HL-60 (cell line): ENCODE measurements at regions not wholly inside any gene's neighbourhood (a gene's known extent, or its start where the extent isn't known, plus 50 kb on each side); places are given as distances from the start of the nearest gene placed in this dataset.

ENCODE experiments used
- GABPA ChIP-seq: IDR thresholded peaks from 2 replicates; pipeline ENCODE4 v1.6.1; 2012; ENCODE audit warnings: low read depth
- POLR2AphosphoS5 ChIP-seq: IDR thresholded peaks from 2 replicates; pipeline ENCODE4 v1.6.1; 2012; ENCODE audit warnings: low read depth
- SPI1 ChIP-seq: IDR thresholded peaks from 2 replicates; pipeline ENCODE4 v1.6.1; 2012; ENCODE audit warnings: low read depth, mild to moderate bottlenecking, borderline replicate concordance
- TF ChIP-seq, protein P1 (sequence below): IDR thresholded peaks from one replicate; pipeline ENCODE4 v1.5.1; 2011; ENCODE audit warnings: low read length, control low read depth, inconsistent platforms; ENCODE audit not compliant: insufficient read depth
- TF ChIP-seq, protein P2 (sequence below): IDR thresholded peaks from 2 replicates; pipeline ENCODE4 v1.6.1; 2012; ENCODE audit warnings: low read depth; ENCODE audit not compliant: insufficient replicate concordance

DNA sequence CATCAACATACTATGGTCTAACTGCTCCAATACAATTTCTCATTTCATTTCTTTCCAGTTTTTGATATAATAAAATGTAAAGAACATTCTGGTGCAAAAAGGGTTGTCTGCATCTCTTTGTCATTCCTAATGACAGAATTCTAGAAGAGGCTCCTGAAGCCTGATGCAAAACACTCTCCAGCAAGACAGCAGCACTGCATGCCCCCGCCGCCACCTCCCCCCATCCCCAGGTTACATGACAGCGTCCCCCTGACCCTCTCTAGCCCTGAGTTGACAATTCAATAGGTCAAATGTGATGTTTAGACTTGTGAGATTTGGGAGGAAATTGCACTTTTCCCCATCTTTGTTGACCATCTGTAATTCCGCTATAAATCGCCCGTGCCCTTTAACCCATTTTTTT, 64.6 kb upstream of the C1orf21 start:
- TF ChIP-seq, protein P1, sequence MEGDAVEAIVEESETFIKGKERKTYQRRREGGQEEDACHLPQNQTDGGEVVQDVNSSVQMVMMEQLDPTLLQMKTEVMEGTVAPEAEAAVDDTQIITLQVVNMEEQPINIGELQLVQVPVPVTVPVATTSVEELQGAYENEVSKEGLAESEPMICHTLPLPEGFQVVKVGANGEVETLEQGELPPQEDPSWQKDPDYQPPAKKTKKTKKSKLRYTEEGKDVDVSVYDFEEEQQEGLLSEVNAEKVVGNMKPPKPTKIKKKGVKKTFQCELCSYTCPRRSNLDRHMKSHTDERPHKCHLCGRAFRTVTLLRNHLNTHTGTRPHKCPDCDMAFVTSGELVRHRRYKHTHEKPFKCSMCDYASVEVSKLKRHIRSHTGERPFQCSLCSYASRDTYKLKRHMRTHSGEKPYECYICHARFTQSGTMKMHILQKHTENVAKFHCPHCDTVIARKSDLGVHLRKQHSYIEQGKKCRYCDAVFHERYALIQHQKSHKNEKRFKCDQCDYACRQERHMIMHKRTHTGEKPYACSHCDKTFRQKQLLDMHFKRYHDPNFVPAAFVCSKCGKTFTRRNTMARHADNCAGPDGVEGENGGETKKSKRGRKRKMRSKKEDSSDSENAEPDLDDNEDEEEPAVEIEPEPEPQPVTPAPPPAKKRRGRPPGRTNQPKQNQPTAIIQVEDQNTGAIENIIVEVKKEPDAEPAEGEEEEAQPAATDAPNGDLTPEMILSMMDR = no peak
- no peak for TF ChIP-seq POLR2AphosphoS5
- no peak for TF ChIP-seq GABPA
- TF ChIP-seq, protein P2, sequence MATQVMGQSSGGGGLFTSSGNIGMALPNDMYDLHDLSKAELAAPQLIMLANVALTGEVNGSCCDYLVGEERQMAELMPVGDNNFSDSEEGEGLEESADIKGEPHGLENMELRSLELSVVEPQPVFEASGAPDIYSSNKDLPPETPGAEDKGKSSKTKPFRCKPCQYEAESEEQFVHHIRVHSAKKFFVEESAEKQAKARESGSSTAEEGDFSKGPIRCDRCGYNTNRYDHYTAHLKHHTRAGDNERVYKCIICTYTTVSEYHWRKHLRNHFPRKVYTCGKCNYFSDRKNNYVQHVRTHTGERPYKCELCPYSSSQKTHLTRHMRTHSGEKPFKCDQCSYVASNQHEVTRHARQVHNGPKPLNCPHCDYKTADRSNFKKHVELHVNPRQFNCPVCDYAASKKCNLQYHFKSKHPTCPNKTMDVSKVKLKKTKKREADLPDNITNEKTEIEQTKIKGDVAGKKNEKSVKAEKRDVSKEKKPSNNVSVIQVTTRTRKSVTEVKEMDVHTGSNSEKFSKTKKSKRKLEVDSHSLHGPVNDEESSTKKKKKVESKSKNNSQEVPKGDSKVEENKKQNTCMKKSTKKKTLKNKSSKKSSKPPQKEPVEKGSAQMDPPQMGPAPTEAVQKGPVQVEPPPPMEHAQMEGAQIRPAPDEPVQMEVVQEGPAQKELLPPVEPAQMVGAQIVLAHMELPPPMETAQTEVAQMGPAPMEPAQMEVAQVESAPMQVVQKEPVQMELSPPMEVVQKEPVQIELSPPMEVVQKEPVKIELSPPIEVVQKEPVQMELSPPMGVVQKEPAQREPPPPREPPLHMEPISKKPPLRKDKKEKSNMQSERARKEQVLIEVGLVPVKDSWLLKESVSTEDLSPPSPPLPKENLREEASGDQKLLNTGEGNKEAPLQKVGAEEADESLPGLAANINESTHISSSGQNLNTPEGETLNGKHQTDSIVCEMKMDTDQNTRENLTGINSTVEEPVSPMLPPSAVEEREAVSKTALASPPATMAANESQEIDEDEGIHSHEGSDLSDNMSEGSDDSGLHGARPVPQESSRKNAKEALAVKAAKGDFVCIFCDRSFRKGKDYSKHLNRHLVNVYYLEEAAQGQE = no peak
- TF ChIP-seq SPI1 = no peak
